H9 (cell line): ENCODE measurements at regions not wholly inside any gene's neighbourhood (a gene's known extent, or its start where the extent isn't known, plus 50 kb on each side); places are given as distances from the start of the nearest gene placed in this dataset.

Source experiments
- DNase-seq: peaks from one replicate; pipeline ENCODE4 v3.0.0-alpha.2; 2017
- H2AFZ ChIP-seq: one replicate; pipeline ENCODE4 v1.6.1; 2013; ENCODE audit warnings: mild to moderate bottlenecking, low read length, control low read depth, moderate library complexity
- H2AK5ac ChIP-seq: 2 replicates; pipeline ENCODE4 v1.6.1; 2013; ENCODE audit warnings: low read length, control low read depth, mixed read lengths; ENCODE audit not compliant: insufficient read length
- H2BK120ac ChIP-seq: one replicate; pipeline ENCODE4 v1.6.1; 2013; ENCODE audit warnings: low read depth, mild to moderate bottlenecking, low read length, control low read depth, inconsistent platforms; ENCODE audit not compliant: poor library complexity, severe bottlenecking
- H2BK12ac ChIP-seq: 2 replicates; pipeline ENCODE4 v1.6.1; 2013; ENCODE audit warnings: low read length, control low read depth, mixed read lengths, low read depth; ENCODE audit not compliant: insufficient read length
- H2BK15ac ChIP-seq: 2 replicates; pipeline ENCODE4 v1.6.1; 2013; ENCODE audit warnings: low read depth, low read length, control low read depth
- H2BK20ac ChIP-seq: one replicate; pipeline ENCODE4 v1.6.1; 2013; ENCODE audit warnings: low read depth, mild to moderate bottlenecking, low read length, control low read depth, inconsistent platforms; ENCODE audit not compliant: poor library complexity, severe bottlenecking
- H2BK5ac ChIP-seq: 2 replicates; pipeline ENCODE4 v1.6.1; 2013; ENCODE audit warnings: low read length, control low read depth, mixed read lengths; ENCODE audit not compliant: insufficient read length
- H3K14ac ChIP-seq: 2 replicates; pipeline ENCODE4 v1.6.1; 2013; ENCODE audit warnings: low read length, control low read depth; ENCODE audit not compliant: insufficient read depth
- H3K18ac ChIP-seq: 2 replicates; pipeline ENCODE4 v1.6.1; 2013; ENCODE audit warnings: low read depth, mild to moderate bottlenecking, mixed read lengths, low read length, control low read depth; ENCODE audit not compliant: insufficient read length
- H3K23ac ChIP-seq: 2 replicates; pipeline ENCODE4 v1.6.1; 2013; ENCODE audit warnings: low read length, control low read depth, mixed read lengths, low read depth; ENCODE audit not compliant: insufficient read length
- H3K23me2 ChIP-seq: 2 replicates; pipeline ENCODE4 v1.6.1; 2013; ENCODE audit warnings: low read depth, mild to moderate bottlenecking, mixed read lengths, low read length, control low read depth; ENCODE audit not compliant: insufficient read length, poor library complexity, severe bottlenecking
- H3K27ac ChIP-seq: 2 replicates; pipeline ENCODE4 v1.5.1; 2013; ENCODE audit warnings: low read length, control low read depth, mixed read lengths, low read depth; ENCODE audit not compliant: insufficient read length
- H3K27me3 ChIP-seq: 2 replicates; pipeline ENCODE4 v1.6.1; 2013; ENCODE audit warnings: low read length, control low read depth, inconsistent platforms; ENCODE audit not compliant: insufficient read depth
- H3K4ac ChIP-seq: 2 replicates; pipeline ENCODE4 v1.6.1; 2013; ENCODE audit warnings: low read depth, mild to moderate bottlenecking, control low read depth, inconsistent platforms, low read length, moderate library complexity
- H3K4me1 ChIP-seq: 2 replicates; pipeline ENCODE4 v1.6.1; 2013; ENCODE audit warnings: low read length, control low read depth, inconsistent platforms; ENCODE audit not compliant: insufficient read depth
- H3K4me2 ChIP-seq: 2 replicates; pipeline ENCODE4 v1.6.1; 2013; ENCODE audit warnings: low read length, control low read depth, mixed read lengths; ENCODE audit not compliant: insufficient read length, insufficient read depth
- H3K56ac ChIP-seq: 2 replicates; pipeline ENCODE4 v1.6.1; 2013; ENCODE audit warnings: low read depth, mild to moderate bottlenecking, mixed read lengths, low read length, control low read depth; ENCODE audit not compliant: insufficient read length
- H3K79me1 ChIP-seq: 2 replicates; pipeline ENCODE4 v1.6.1; 2013; ENCODE audit warnings: low read depth, mild to moderate bottlenecking, moderate library complexity, low read length, control low read depth, inconsistent platforms; ENCODE audit not compliant: insufficient read depth, poor library complexity, severe bottlenecking
- H3K79me2 ChIP-seq: 2 replicates; pipeline ENCODE4 v1.6.1; 2013; ENCODE audit warnings: low read length, control low read depth, inconsistent platforms; ENCODE audit not compliant: insufficient read depth
- H3K9ac ChIP-seq: 2 replicates; pipeline ENCODE4 v1.6.1; 2013; ENCODE audit warnings: low read length, control low read depth, mixed read lengths; ENCODE audit not compliant: insufficient read length; ENCODE audit errors: extremely low read depth
- H3K9me3 ChIP-seq: one replicate; pipeline ENCODE4 v1.6.1; 2013; ENCODE audit warnings: low read depth, low read length, inconsistent platforms; ENCODE audit not compliant: control insufficient read depth
- H3T11ph ChIP-seq: one replicate; pipeline ENCODE4 v1.6.1; 2013; ENCODE audit warnings: mild to moderate bottlenecking, low read length, control low read depth, inconsistent platforms
- H4K20me1 ChIP-seq: one replicate; pipeline ENCODE4 v1.6.1; 2013; ENCODE audit not compliant: control insufficient read depth, insufficient read length, insufficient read depth
- H4K5ac ChIP-seq: 2 replicates; pipeline ENCODE4 v1.6.1; 2013; ENCODE audit warnings: low read depth, mild to moderate bottlenecking, mixed read lengths, low read length, control low read depth; ENCODE audit not compliant: insufficient read length
- H4K8ac ChIP-seq: replicated peaks from 2 replicates; pipeline ENCODE4 v1.6.1; 2013; ENCODE audit warnings: low read length, control low read depth, mixed read lengths, low read depth; ENCODE audit not compliant: insufficient read length
- H4K91ac ChIP-seq: 2 replicates; pipeline ENCODE4 v1.6.1; 2013; ENCODE audit warnings: low read depth, mild to moderate bottlenecking, moderate library complexity, mixed read lengths, low read length, control low read depth; ENCODE audit not compliant: insufficient read length
- H3K27ac Mint-ChIP-seq, 3 experiments: 2 replicates in 2 of 3; 3 replicates in 1 of 3; pipeline ENCODE4 v1.8.0; 2020 to 2021; ENCODE audit warnings: mixed read lengths in 3 of 3, mild to moderate bottlenecking in 1 of 3, moderate library complexity in 1 of 3
- H3K27me3 Mint-ChIP-seq: 2 replicates; pipeline ENCODE4 v1.8.0; 2021; ENCODE audit warnings: low read depth, mild to moderate bottlenecking, moderate library complexity, mixed read lengths
- H3K36me3 Mint-ChIP-seq, 3 experiments: 2 replicates in 2 of 3; 3 replicates in 1 of 3; pipeline ENCODE4 v1.8.0; 2020 to 2021; ENCODE audit warnings: low read depth in 3 of 3, mixed read lengths in 3 of 3; ENCODE audit not compliant: insufficient read depth in 1 of 3
- H3K4me1 Mint-ChIP-seq, 2 experiments: 2 replicates each; pipeline ENCODE4 v1.8.0; 2020; ENCODE audit warnings: mixed read lengths in 2 of 2
- H3K4me3 Mint-ChIP-seq, 2 experiments: 2 replicates in 1 of 2; 3 replicates in 1 of 2; pipeline ENCODE4 v1.8.0; 2020 to 2021; ENCODE audit warnings: mild to moderate bottlenecking in 2 of 2, mixed read lengths in 2 of 2, moderate library complexity in 1 of 2
- H3K9me3 Mint-ChIP-seq, 2 experiments: 2 replicates in 1 of 2; 3 replicates in 1 of 2; pipeline ENCODE4 v1.8.0; 2020; ENCODE audit warnings: mild to moderate bottlenecking in 2 of 2, mixed read lengths in 2 of 2, moderate library complexity in 1 of 2
- CTCF ChIP-seq: fragments of 200-600 bp; sonication (generic); conservative IDR thresholded peaks from 3 replicates; pipeline ENCODE4 v1.8.0; 2021; ENCODE audit warnings: antibody characterized with exemption, mild to moderate bottlenecking
- WGBS: extraction: QIAGEN DNeasy Blood & Tissue Kit; methylation state at CpG from one replicate; pipeline ENCODE4 v1.1.7; 2013; ENCODE audit warnings: missing lambda C conversion rate, low lambda C conversion rate, mixed read lengths; ENCODE audit not compliant: insufficient read length; ENCODE audit errors: extremely low coverage; 5-methylcytosine and 5-hydroxymethylcytosine counted together

- Histone ChIP-seq H3K9me3 (peaks cover 5% of the 10 kb centered on the region), H3K23me2 (no peaks in the 10 kb centered on the region), H3K18ac (no peak overlapping the region), H2BK12ac (no peak overlapping the region), H3T11ph (no peak overlapping the region), H3K56ac (no peak overlapping the region), H2AFZ (no peak overlapping the region), H2BK15ac (no peak overlapping the region), H3K23ac (no peak overlapping the region), H4K91ac (no peak overlapping the region), H4K5ac (no peak overlapping the region), H3K14ac (no peak overlapping the region), H4K8ac (no peak overlapping the region), H3K4me2 (no peak overlapping the region), H3K27me3 (no peaks in the 10 kb centered on the region; the same call in 1 of the 2 replicates), H4K20me1 (no peaks in the 10 kb centered on the region), H3K9ac (no peak overlapping the region), H3K4ac (no peak overlapping the region), H2BK5ac (no peak overlapping the region), H3K27ac (no peak overlapping the region), H3K79me1 (no peaks in the 10 kb centered on the region), H3K79me2 (no peaks in the 10 kb centered on the region), H3K4me1 (peaks cover 2% of the 10 kb centered on the region), H2AK5ac (no peak overlapping the region), H2BK120ac (no peak overlapping the region), H2BK20ac (no peak overlapping the region)
- H3K36me3 Mint-ChIP-seq = peaks cover 10 to 25% (median 15%) of the 10 kb centered on the region in 3 experiments
- WGBS = 100% methylated on average over 1 of the region's 2 CpGs
- H3K4me3 Mint-ChIP-seq = no peak overlapping the region
- peaks cover 12 to 17% of the 10 kb centered on the region in 2 experiments for H3K9me3 Mint-ChIP-seq
- no peak overlapping the region for H3K27ac Mint-ChIP-seq
- TF ChIP-seq CTCF = no peak
- no peak for DNase-seq
- peaks cover 24% of the 10 kb centered on the region for H3K27me3 Mint-ChIP-seq
- H3K4me1 Mint-ChIP-seq = peaks cover 28% of the 10 kb centered on the region in 2 experiments
Measured at GRCh38 chr9:20114974-20115373, 326.1 kb upstream of the SLC24A2 start.
